ENCODE measurements at regions not wholly inside any gene's neighbourhood (a gene's known extent, or its start where the extent isn't known, plus 50 kb on each side); places are given as distances from the start of the nearest gene placed in this dataset.
"Not testable (repeated sequence)": the region's sequence is repeated elsewhere in the genome, so short reads cannot be mapped to it uniquely, and the experiment has no call there.

- intact Hi-C loops (cut with DNase I): no loop called here
- no peak for DNase-seq (ENCODE audit: low spot score)
These were observed 67.9 kb upstream of the TBL1X start for GRCh38 chrX:9396930-9397329.

DNA sequence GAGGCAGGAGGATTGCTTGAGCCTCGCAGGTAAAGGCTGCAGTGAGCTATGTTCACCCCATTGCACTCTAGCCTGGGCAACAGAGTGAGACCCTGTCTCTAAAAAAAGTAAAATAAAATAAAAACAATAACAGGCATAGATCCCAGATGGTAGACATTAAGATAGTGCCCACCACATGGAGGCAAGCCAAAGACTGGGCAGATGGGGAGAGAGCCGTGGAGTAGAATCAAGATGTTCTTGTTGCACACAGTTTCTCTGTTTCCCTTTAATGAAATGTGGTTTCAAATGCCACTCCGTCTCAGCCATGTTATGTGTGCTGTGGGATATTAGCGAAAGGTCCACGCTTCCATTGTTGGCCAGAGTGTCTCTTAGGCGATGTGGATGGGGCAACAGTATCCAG is 63.8 kb upstream of the TBL1X start:
- intact Hi-C loops (cut with DNase I): no loop called here
- DNase-seq (ENCODE audit: low spot score): no peak

DNA sequence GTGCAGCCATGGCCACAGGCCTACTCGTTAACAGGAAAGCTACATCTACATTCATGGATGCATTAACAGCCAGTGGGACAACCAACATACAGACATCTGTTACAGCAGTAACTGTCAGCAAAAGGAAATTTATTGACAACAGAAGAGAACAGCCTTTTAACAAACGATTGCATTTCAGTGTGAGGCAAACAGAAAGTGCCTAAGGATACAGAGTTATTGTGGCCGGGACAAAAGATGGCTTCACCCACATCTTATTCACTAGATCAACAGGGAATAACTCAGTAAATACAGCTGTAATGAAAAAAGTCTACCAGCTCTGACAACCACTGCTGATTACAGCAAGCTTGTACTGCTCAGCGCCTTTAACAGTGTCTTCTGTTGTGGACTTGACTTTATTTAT is 61.5 kb upstream of the TBL1X start:
- intact Hi-C loops (cut with DNase I): no loop called here

DNA sequence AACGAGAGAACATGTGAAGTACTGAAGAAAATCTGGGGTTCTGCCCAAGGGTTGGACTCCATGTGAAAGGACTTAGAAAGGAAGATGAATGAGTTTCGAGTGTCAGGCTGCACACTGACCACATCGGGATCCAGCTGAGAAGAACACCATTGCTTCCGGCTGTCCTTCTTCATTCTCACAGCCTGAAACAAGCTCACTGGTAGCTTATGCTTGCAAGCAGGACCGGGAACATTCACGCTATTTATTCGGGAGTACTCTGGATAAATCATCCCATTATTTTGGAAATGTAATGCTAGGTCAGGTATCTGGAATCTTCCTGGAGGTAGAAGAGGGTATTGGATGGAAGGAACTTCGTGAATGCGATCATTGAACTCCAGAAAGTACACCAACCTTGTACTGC is 59.2 kb upstream of the TBL1X start:
- intact Hi-C loops (cut with DNase I): not testable (repeated sequence)

More for the DNA sequence above, 61.5 kb upstream of the TBL1X start:
- DNase-seq (ENCODE audit: low spot score): no peak

GRCh38 chrX:9410889-9411288 is 54.0 kb upstream of the TBL1X start:
- intact Hi-C loops (cut with DNase I); DNase-seq (ENCODE audit: low spot score): not testable (repeated sequence)

More for the DNA sequence above, 59.2 kb upstream of the TBL1X start:
- DNase-seq (ENCODE audit: low spot score): peak; percentile 83

DNA sequence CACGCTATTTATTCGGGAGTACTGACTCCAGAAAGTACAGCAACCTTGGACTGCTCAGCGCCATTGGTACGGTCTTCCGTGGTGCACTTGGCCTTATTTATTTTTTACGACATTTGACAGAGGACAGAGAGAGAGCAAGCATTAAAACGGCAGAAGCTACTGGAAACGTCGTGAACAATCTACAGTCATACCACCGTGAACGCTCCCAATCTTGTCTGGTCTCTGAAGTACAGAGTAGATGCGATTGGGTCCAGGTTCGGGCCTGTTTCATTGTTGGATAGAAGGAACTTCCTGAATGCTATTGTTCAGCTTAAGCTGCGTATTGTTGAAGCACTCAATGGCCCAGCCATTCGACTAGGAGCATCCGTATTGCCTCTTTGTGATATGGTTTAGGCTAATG is 53.2 kb upstream of the TBL1X start:
- intact Hi-C loops (cut with DNase I): not testable (repeated sequence)
- peak; percentile 79 for DNase-seq (ENCODE audit: low spot score)

GRCh38 chrX:9414416-9414815 is 50.4 kb upstream of the TBL1X start:
- no peak for DNase-seq (ENCODE audit: low spot score)
- intact Hi-C loops (cut with DNase I): no loop called here

Measured in cardiac septum (tissue), 1 donor.